ENCODE measurements at regions not wholly inside any gene's neighbourhood (a gene's known extent, or its start where the extent isn't known, plus 50 kb on each side); places are given as distances from the start of the nearest gene placed in this dataset.

DNA sequence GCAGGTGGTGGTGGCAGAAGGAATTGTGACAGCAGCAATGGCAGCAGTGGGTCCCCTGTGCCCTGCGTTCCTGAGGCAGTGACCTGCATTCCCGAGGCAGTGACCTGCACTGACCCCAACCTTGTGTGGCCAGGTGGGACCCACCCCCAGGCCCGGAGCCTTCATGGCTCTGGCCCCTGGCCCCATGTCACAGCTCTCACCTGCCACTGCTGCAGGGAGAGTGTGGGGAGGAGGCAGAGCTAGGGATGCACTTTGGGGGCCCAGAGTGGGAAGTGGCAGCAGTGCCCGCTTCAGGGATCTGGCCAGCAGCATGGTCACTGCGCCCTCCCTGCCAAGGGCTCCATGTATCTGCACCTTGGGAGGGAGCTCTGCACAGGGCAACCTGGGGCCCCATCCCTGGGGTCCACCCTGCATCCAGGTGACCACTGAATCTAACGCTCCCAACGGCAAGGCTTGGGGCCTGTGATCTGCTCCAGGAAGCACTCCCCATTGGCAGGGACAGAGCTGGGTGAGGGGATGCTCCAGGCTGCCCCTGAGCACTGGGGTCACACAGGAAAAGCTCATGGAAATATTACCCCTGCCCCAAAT is 618.6 kb downstream of the RWDD3 start:
- POLR2A ChIA-PET: no interaction called here
- CTCF ChIA-PET: no interaction called here
- no peaks in the 10 kb centered on the region for H3K4me1 ChIP-seq (ENCODE audit: insufficient read depth, low read length)
- Mint-ChIP-seq H3K27me3 (no peaks in the 10 kb centered on the region), H3K4me1 (ENCODE audit: low read depth) (no peaks in the 10 kb centered on the region), H3K36me3 (ENCODE audit: low read depth) (no peaks in the 10 kb centered on the region), H3K27ac (no peak overlapping the region), H3K9me3 (peaks cover 4% of the 10 kb centered on the region), H3K4me3 (no peak overlapping the region)
- DNase-seq: no peak
- H3K9me3 ChIP-seq (ENCODE audit: control insufficient read depth in 1 of 2, insufficient read depth in 1 of 2, low read length in 2 of 2): peaks cover 0 to 21% of the 10 kb centered on the region in 2 experiments
- no peak overlapping the region for H3K4me3 ChIP-seq (ENCODE audit: low read length)
- intact Hi-C loops (cut with DNase I, micrococcal nuclease): no loop called here
- no peak overlapping the region for H3K27ac ChIP-seq (ENCODE audit: low read depth in 1 of 2, low read length in 2 of 2)
- no peak for ATAC-seq (ENCODE audit: poor library complexity)
- H3K27me3 ChIP-seq (ENCODE audit: control insufficient read depth in 1 of 2, insufficient read depth in 2 of 2, low read length in 2 of 2): no peaks in the 10 kb centered on the region
- TF ChIP-seq, protein P1, sequence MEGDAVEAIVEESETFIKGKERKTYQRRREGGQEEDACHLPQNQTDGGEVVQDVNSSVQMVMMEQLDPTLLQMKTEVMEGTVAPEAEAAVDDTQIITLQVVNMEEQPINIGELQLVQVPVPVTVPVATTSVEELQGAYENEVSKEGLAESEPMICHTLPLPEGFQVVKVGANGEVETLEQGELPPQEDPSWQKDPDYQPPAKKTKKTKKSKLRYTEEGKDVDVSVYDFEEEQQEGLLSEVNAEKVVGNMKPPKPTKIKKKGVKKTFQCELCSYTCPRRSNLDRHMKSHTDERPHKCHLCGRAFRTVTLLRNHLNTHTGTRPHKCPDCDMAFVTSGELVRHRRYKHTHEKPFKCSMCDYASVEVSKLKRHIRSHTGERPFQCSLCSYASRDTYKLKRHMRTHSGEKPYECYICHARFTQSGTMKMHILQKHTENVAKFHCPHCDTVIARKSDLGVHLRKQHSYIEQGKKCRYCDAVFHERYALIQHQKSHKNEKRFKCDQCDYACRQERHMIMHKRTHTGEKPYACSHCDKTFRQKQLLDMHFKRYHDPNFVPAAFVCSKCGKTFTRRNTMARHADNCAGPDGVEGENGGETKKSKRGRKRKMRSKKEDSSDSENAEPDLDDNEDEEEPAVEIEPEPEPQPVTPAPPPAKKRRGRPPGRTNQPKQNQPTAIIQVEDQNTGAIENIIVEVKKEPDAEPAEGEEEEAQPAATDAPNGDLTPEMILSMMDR (IDR thresholded peaks at IDR 0.05): no peak
- H3K36me3 ChIP-seq (ENCODE audit: insufficient read depth, low read length): no peaks in the 10 kb centered on the region

DNA sequence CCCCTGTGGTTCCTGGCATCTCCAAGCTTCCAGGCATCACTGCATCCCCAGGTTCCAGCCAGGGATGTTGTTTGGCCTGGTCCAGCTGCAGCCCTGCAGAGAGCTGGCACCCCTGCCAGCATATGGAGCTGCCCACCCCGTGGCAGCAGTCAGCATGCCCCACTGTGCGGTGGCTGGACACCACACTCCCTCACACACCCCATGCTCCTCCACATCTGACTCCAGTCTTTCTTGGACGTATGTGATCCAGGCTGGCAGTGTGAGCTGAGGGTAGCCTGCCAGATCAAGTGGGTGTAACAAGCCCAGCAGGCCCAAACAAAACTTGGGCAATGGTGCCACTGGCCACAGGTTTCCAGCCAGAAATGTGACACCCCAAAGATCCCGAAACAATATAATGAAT is 620.4 kb downstream of the RWDD3 start:
- Mint-ChIP-seq H3K27ac (no peak overlapping the region), H3K27me3 (no peaks in the 10 kb centered on the region), H3K36me3 (ENCODE audit: low read depth) (no peaks in the 10 kb centered on the region), H3K4me1 (ENCODE audit: low read depth) (no peaks in the 10 kb centered on the region), H3K4me3 (no peak overlapping the region), H3K9me3 (peaks cover 3% of the 10 kb centered on the region)
- H3K27ac ChIP-seq (ENCODE audit: low read depth in 1 of 2, low read length in 2 of 2): no peak overlapping the region
- no peaks in the 10 kb centered on the region for H3K36me3 ChIP-seq (ENCODE audit: insufficient read depth, low read length)
- no peaks in the 10 kb centered on the region for H3K4me1 ChIP-seq (ENCODE audit: insufficient read depth, low read length)
- intact Hi-C loops (cut with DNase I, micrococcal nuclease): no loop called here
- ChIA-PET POLR2A (no interaction called here), CTCF (no interaction called here)
- TF ChIP-seq, protein P1 (IDR thresholded peaks at IDR 0.05): no peak
- DNase-seq (peak in 1 of 14 experiments; percentile 3), ATAC-seq (ENCODE audit: poor library complexity) (no peak)
- no peak overlapping the region for H3K4me3 ChIP-seq (ENCODE audit: low read length)
- H3K27me3 ChIP-seq (ENCODE audit: control insufficient read depth in 1 of 2, insufficient read depth in 2 of 2, low read length in 2 of 2): no peaks in the 10 kb centered on the region
- peaks cover 0 to 21% of the 10 kb centered on the region in 2 experiments for H3K9me3 ChIP-seq (ENCODE audit: control insufficient read depth in 1 of 2, insufficient read depth in 1 of 2, low read length in 2 of 2)

DNA sequence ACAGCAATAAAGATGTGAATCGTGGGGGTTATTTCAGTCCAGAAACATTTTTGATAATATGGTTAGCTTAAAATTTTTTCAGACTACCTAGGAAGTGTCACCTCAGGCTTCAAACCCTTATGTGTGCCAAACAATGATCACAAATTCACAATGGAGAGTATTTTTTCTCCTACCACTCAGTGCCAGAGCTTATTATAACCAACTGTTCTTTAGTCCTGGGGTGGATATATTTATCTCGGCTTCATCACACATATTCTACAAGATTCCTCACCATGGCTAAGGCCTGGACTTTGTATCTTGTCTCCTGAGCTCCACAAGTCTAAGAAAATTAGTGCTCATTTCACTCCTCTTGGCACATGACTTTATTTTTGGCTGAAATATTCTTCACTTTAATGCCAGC is 629.1 kb downstream of the RWDD3 start:
- TF ChIP-seq, protein P1 (IDR thresholded peaks at IDR 0.05): no peak
- ChIA-PET CTCF (no interaction called here), POLR2A (no interaction called here)
- H3K36me3 ChIP-seq (ENCODE audit: insufficient read depth, low read length): no peaks in the 10 kb centered on the region
- Mint-ChIP-seq H3K36me3 (ENCODE audit: low read depth) (no peaks in the 10 kb centered on the region), H3K27me3 (no peaks in the 10 kb centered on the region), H3K4me3 (no peak overlapping the region), H3K4me1 (ENCODE audit: low read depth) (no peaks in the 10 kb centered on the region), H3K9me3 (peaks cover 3% of the 10 kb centered on the region), H3K27ac (no peak overlapping the region)
- DNase-seq (no peak), ATAC-seq (ENCODE audit: poor library complexity) (no peak)
- H3K27ac ChIP-seq (ENCODE audit: low read depth in 1 of 2, low read length in 2 of 2): no peak overlapping the region
- intact Hi-C loops (cut with DNase I, micrococcal nuclease): no loop called here
- H3K27me3 ChIP-seq (ENCODE audit: control insufficient read depth in 1 of 2, insufficient read depth in 2 of 2, low read length in 2 of 2): no peaks in the 10 kb centered on the region
- H3K9me3 ChIP-seq (ENCODE audit: control insufficient read depth in 1 of 2, insufficient read depth in 1 of 2, low read length in 2 of 2): no peaks in the 10 kb centered on the region
- H3K4me3 ChIP-seq (ENCODE audit: low read length): no peak overlapping the region
- H3K4me1 ChIP-seq (ENCODE audit: insufficient read depth, low read length): no peaks in the 10 kb centered on the region
